Uterus (tissue), 3 donors: ENCODE measurements at regions not wholly inside any gene's neighbourhood (a gene's known extent, or its start where the extent isn't known, plus 50 kb on each side); places are given as distances from the start of the nearest gene placed in this dataset.

Source experiments
- DNase-seq, 2 donors: peaks; one replicate each; pipeline ENCODE4 v3.0.0-alpha.2; 2019 to 2020
- H3K27ac ChIP-seq, 2 donors: fragments of 200-600 bp; sonication (generic); 1 replicate in 1 of 2; 2 replicates in 1 of 2; pipeline ENCODE4 v1.5.1; 2016 to 2018
- H3K27me3 ChIP-seq, 2 donors: fragments of 200-600 bp; sonication (generic); one replicate each; pipeline ENCODE4 v1.5.1; 2018 to 2019; ENCODE audit warnings: control low read depth in 1 of 2
- H3K36me3 ChIP-seq, 2 donors: fragments of 200-600 bp; sonication (generic); one replicate each; pipeline ENCODE4 v1.5.1; 2019; ENCODE audit warnings: control low read depth in 1 of 2
- H3K4me1 ChIP-seq, 2 donors: fragments of 200-600 bp; sonication (generic); one replicate each; pipeline ENCODE4 v1.5.1; 2018 to 2019; ENCODE audit warnings: control low read depth in 1 of 2
- H3K4me3 ChIP-seq, 2 donors: fragments of 200-600 bp; sonication (generic); 1 replicate in 1 of 2; 2 replicates in 1 of 2; pipeline ENCODE4 v1.5.1; 2018 to 2019; ENCODE audit warnings: mild to moderate bottlenecking in 1 of 2
- H3K9me3 ChIP-seq, 2 donors: fragments of 200-600 bp; sonication (generic); one replicate each; pipeline ENCODE4 v1.5.1; 2019; ENCODE audit warnings: control low read depth in 1 of 2
- CTCF ChIP-seq, 4 experiments: fragments of 200-600 bp in 2 of 4; fragments of 450-650 bp in 2 of 4; sonication (generic) in 2 of 4; IDR thresholded peaks; one replicate each; pipeline ENCODE4 v1.5.1; 2016 to 2019; ENCODE audit warnings: antibody characterized with exemption in 4 of 4, mild to moderate bottlenecking in 2 of 4, moderate library complexity in 1 of 4
- POLR2A ChIP-seq, 2 donors: fragments of 450-650 bp; IDR thresholded peaks; one replicate each; pipeline ENCODE4 v1.6.1; 2016; ENCODE audit warnings: antibody characterized with exemption in 2 of 2, mild to moderate bottlenecking in 1 of 2, moderate library complexity in 1 of 2
- intact Hi-C: fragments of 100-400 bp; cut with DNase I; formaldehyde crosslinking; loops from one replicate; pipeline ENCODE4 v1.15.1; 2023; ENCODE audit warnings: low total_unique reads
- donor health status: DM: yes; HTN: yes; CAD: no.

DNA sequence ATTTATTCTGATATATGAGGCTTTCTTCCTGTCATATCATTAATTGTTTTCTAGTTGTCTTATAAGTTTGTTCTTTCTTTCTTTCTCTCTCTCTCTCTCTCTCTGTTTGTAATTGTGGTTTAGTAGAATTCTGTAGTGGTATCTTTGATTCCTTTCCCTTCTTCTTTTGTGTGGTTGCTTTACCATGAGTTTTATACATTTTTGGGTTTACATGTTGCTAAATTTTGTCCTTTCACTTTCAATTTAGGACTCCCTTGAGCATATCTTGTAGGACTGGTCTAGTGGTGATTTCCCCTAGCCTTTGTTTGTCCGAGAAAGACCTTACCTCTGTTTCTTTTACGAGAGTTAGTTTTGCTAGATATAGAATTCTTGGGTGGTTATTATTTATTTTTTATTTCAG lies 162.3 kb upstream of the CHRM3 start:
- H3K27ac ChIP-seq, result no peak overlapping the region
- no peaks in the 10 kb centered on the region for H3K27me3 ChIP-seq
- intact Hi-C loops, result no loop called here
- no peak for TF ChIP-seq CTCF (IDR thresholded peaks at IDR 0.05)
- no peak for TF ChIP-seq POLR2A (IDR thresholded peaks at IDR 0.05)
- H3K9me3 ChIP-seq, result no peaks in the 10 kb centered on the region
- H3K4me3 ChIP-seq, result no peak overlapping the region
- H3K4me1 ChIP-seq, result no peaks in the 10 kb centered on the region
- no peaks in the 10 kb centered on the region for H3K36me3 ChIP-seq
- DNase-seq, result no peak

- no peak for DNase-seq
- H3K9me3 ChIP-seq, result no peaks in the 10 kb centered on the region
- no peak overlapping the region for H3K4me3 ChIP-seq
- intact Hi-C loops, result no loop called here
- no peaks in the 10 kb centered on the region for H3K27me3 ChIP-seq
- no peak overlapping the region for H3K27ac ChIP-seq
- TF ChIP-seq CTCF (IDR thresholded peaks at IDR 0.05), result no peak
- TF ChIP-seq POLR2A (IDR thresholded peaks at IDR 0.05), result no peak
- H3K4me1 ChIP-seq, result no peaks in the 10 kb centered on the region
- no peaks in the 10 kb centered on the region for H3K36me3 ChIP-seq
Observed at GRCh38 chr1:239222999-239223398, 163.4 kb upstream of the CHRM3 start.

DNA sequence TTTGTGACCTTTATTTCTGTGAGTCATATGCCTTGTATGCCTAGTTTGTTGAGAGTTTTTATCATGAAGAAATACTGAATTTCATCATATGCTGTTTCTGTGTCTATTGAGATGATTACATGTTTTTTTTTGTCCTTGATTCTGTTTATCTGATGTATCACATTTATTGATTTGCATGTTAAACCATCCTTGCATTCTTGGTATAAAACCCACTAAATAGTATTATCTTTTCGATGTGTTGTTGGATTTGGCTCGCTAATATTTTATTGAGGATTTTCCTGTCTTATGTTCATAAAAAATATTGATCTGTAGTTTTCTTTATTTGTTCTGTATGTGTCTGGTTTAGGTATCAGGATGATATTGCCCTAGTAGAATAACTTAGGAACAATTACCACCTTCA lies 164.7 kb upstream of the CHRM3 start:
- TF ChIP-seq CTCF (IDR thresholded peaks at IDR 0.05) (no peak), POLR2A (IDR thresholded peaks at IDR 0.05) (no peak)
- H3K4me3 ChIP-seq, result no peak overlapping the region
- DNase-seq, result no peak
- H3K27me3 ChIP-seq, result no peaks in the 10 kb centered on the region
- H3K36me3 ChIP-seq, result no peaks in the 10 kb centered on the region
- no peaks in the 10 kb centered on the region for H3K9me3 ChIP-seq
- intact Hi-C loops, result no loop called here
- no peak overlapping the region for H3K27ac ChIP-seq
- H3K4me1 ChIP-seq, result no peaks in the 10 kb centered on the region

GRCh38 chr1:239219679-239220078 lies 166.7 kb upstream of the CHRM3 start:
- no peak overlapping the region for H3K4me3 ChIP-seq
- TF ChIP-seq CTCF (IDR thresholded peaks at IDR 0.05) (no peak), POLR2A (IDR thresholded peaks at IDR 0.05) (no peak)
- no peak for DNase-seq
- no peaks in the 10 kb centered on the region for H3K36me3 ChIP-seq
- H3K9me3 ChIP-seq, result no peaks in the 10 kb centered on the region
- H3K4me1 ChIP-seq, result no peaks in the 10 kb centered on the region
- no peak overlapping the region for H3K27ac ChIP-seq
- H3K27me3 ChIP-seq, result no peaks in the 10 kb centered on the region
- intact Hi-C loops, result no loop called here

- DNase-seq, result no peak
- TF ChIP-seq POLR2A (IDR thresholded peaks at IDR 0.05), result no peak
- no peak for TF ChIP-seq CTCF (IDR thresholded peaks at IDR 0.05)
- intact Hi-C loops, result no loop called here
- no peaks in the 10 kb centered on the region for H3K4me1 ChIP-seq
- H3K27ac ChIP-seq, result no peak overlapping the region
- H3K27me3 ChIP-seq, result no peaks in the 10 kb centered on the region
- H3K9me3 ChIP-seq, result no peaks in the 10 kb centered on the region
- H3K4me3 ChIP-seq, result no peak overlapping the region
- H3K36me3 ChIP-seq, result no peaks in the 10 kb centered on the region
Observed at GRCh38 chr1:239218301-239218700, 168.1 kb upstream of the CHRM3 start.
